ENCODE measurements at regions not wholly inside any gene's neighbourhood (a gene's known extent, or its start where the extent isn't known, plus 50 kb on each side); places are given as distances from the start of the nearest gene placed in this dataset.

DNA sequence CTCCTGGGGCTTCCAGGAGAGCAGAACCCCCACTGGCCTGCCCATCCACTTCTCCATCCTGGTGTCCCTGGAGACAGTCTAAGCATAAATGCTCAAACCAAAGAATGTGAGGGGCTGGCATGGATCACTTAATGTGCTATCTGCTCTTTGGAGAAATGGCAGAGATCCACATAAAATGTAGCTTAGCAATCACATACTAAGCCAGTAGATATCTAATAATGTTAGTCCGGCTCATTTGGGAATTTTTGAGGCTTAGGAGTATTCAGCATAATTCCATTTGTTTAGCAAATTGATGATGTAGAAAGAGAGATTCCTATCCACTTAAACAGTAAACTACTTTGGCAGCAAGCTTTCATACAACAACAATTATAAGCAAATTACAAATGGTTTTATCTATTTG lies 90.7 kb downstream of the TENT5C start:
- no peak overlapping the region for H3K27ac ChIP-seq (ENCODE audit: insufficient read depth, low read length, poor library complexity, severe bottlenecking)
- Mint-ChIP-seq H3K4me1 (peaks cover 0 to 11% (median 2%) of the 10 kb centered on the region in 4 donors), H3K9me3 (peaks cover 0 to 2% (median 0%) of the 10 kb centered on the region in 7 donors), H3K4me3 (no peak overlapping the region), H3K27me3 (peaks cover 16% of the 10 kb centered on the region), H3K27ac (no peak overlapping the region), H3K36me3 (no peaks in the 10 kb centered on the region)
- no peaks in the 10 kb centered on the region for H3K36me3 ChIP-seq (ENCODE audit: control insufficient read depth, insufficient read depth, low read length)
- no peak for DNase-seq
- peaks cover 5% of the 10 kb centered on the region for H3K4me1 ChIP-seq (ENCODE audit: control insufficient read depth, insufficient read depth, low read length, poor library complexity, severe bottlenecking)
- ATAC-seq (ENCODE audit: low read depth in 2 of 2): no peak
- H3K27me3 ChIP-seq (ENCODE audit: control insufficient read depth, insufficient read depth, low read length): no peaks in the 10 kb centered on the region
- no peaks in the 10 kb centered on the region for H3K9me3 ChIP-seq (ENCODE audit: control insufficient read depth in 2 of 2, low read length in 2 of 2)
- no peak overlapping the region for H3K4me3 ChIP-seq (ENCODE audit: low read depth, low read length)

DNA sequence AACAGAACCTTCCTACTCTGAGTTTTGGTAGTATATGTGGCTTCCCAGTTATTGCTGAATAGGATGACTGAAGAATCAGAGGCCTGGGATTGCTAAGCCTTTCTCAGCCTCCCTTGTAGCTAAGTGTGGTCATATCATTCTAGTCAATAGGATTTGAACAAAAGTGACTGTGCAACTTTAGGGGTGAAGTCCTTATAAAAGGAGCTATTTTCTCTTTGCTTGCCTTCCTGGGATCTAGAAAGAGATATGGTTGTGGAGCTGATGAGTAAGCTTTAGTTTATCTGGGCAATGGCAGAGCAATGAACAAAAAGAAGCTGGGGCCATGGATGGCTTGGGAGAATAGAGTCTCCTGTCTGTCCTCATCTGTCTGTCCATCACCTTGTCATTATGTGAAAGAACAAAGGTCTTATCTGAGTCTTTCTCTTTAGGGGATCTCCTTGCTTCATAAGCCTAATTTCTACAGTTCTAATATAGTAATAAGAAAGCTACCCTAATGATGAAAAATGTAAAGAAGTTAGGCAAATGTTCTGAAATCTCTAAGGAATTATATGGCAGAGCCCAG lies 91.5 kb downstream of the TENT5C start:
- H3K9me3 ChIP-seq (ENCODE audit: control insufficient read depth in 2 of 2, low read length in 2 of 2): no peaks in the 10 kb centered on the region
- no peak overlapping the region for H3K27ac ChIP-seq (ENCODE audit: insufficient read depth, low read length, poor library complexity, severe bottlenecking)
- peaks cover 0 to 2% (median 0%) of the 10 kb centered on the region in 7 donors for H3K9me3 Mint-ChIP-seq
- DNase-seq (no peak), ATAC-seq (ENCODE audit: low read depth in 2 of 2) (no peak)
- H3K27me3 Mint-ChIP-seq: peaks cover 16% of the 10 kb centered on the region
- H3K4me3 ChIP-seq (ENCODE audit: low read depth, low read length): no peak overlapping the region
- H3K4me1 Mint-ChIP-seq: peaks cover 0 to 11% (median 2%) of the 10 kb centered on the region in 4 donors
- peaks cover 5% of the 10 kb centered on the region for H3K4me1 ChIP-seq (ENCODE audit: control insufficient read depth, insufficient read depth, low read length, poor library complexity, severe bottlenecking)
- H3K27me3 ChIP-seq (ENCODE audit: control insufficient read depth, insufficient read depth, low read length): no peaks in the 10 kb centered on the region
- H3K36me3 Mint-ChIP-seq: no peaks in the 10 kb centered on the region
- no peak overlapping the region for H3K27ac Mint-ChIP-seq
- no peak overlapping the region for H3K4me3 Mint-ChIP-seq
- no peaks in the 10 kb centered on the region for H3K36me3 ChIP-seq (ENCODE audit: control insufficient read depth, insufficient read depth, low read length)

DNA sequence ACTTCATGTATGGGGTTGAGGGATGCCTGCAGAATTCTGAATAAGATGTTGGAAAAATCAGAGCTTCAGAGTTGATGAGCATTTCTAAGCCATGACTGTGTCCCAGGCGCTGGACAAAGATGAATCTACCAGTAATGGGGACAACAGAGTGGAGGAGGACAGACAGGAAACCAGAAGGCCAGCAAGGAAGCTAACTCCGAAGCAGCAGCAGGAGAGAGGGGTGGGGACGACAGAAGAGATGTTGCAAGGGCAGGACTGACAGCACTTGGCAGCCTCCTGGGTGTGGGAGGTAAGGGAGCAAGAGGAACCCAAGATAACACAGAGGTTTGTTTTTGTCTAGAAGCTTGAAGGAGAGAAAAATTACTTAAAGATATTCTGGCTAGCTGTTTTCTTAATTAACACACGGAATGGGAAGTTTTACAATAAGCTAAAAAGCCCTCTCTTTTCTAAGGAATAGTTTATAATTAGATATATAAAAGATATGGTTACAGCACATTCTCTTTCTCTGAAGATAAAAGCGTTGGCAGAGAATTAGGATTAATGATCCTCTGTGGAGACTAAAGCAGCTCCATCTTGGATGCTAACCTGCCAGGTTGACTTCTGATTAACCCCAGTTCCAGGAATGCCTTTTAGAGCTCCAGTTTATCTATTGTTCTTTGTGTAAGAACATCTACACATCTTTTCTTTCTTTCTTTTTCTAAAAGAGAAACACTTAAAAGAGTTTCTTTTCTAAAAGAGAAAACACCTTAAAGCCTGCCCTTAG lies 92.7 kb downstream of the TENT5C start:
- Histone ChIP-seq H3K27me3 (ENCODE audit: control insufficient read depth, insufficient read depth, low read length) (no peaks in the 10 kb centered on the region), H3K4me3 (ENCODE audit: low read depth, low read length) (no peak overlapping the region), H3K4me1 (ENCODE audit: control insufficient read depth, insufficient read depth, low read length, poor library complexity, severe bottlenecking) (peaks cover 5% of the 10 kb centered on the region), H3K9me3 (ENCODE audit: control insufficient read depth in 2 of 2, low read length in 2 of 2) (no peaks in the 10 kb centered on the region), H3K27ac (ENCODE audit: insufficient read depth, low read length, poor library complexity, severe bottlenecking) (no peak overlapping the region), H3K36me3 (ENCODE audit: control insufficient read depth, insufficient read depth, low read length) (no peaks in the 10 kb centered on the region)
- H3K9me3 Mint-ChIP-seq: peaks cover 0 to 2% (median 0%) of the 10 kb centered on the region in 7 donors
- DNase-seq (no peak), ATAC-seq (ENCODE audit: low read depth in 2 of 2) (no peak)
- no peaks in the 10 kb centered on the region for H3K36me3 Mint-ChIP-seq
- H3K4me1 Mint-ChIP-seq: peaks cover 0 to 5% (median 2%) of the 10 kb centered on the region in 4 donors
- H3K4me3 Mint-ChIP-seq: no peak overlapping the region
- peaks cover 15% of the 10 kb centered on the region for H3K27me3 Mint-ChIP-seq
- no peak overlapping the region for H3K27ac Mint-ChIP-seq

DNA sequence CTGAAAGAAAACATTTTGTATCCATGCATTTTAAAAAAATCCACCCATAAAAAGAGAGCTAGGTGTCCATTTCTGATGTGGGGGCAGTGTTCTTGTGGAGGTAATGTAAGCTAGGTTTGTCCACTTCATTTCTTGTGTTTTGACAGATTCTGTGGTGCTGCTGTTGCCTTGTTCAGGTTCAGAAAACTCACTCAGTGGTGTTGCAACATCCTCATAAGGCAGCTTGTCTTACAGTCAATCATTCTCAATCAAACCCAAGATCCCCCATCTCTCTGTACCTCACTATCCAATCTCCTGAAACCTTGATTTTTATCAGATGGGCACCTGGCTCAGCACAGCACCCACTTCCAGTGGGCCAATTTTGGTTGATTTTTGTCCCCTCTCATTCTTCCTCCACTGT lies 94.1 kb downstream of the TENT5C start:
- peaks cover 11% of the 10 kb centered on the region for H3K27me3 Mint-ChIP-seq
- Histone ChIP-seq H3K4me1 (ENCODE audit: control insufficient read depth, insufficient read depth, low read length, poor library complexity, severe bottlenecking) (no peaks in the 10 kb centered on the region), H3K9me3 (ENCODE audit: control insufficient read depth in 2 of 2, low read length in 2 of 2) (no peaks in the 10 kb centered on the region), H3K27me3 (ENCODE audit: control insufficient read depth, insufficient read depth, low read length) (no peaks in the 10 kb centered on the region), H3K27ac (ENCODE audit: insufficient read depth, low read length, poor library complexity, severe bottlenecking) (no peak overlapping the region), H3K36me3 (ENCODE audit: control insufficient read depth, insufficient read depth, low read length) (no peaks in the 10 kb centered on the region), H3K4me3 (ENCODE audit: low read depth, low read length) (no peak overlapping the region)
- no peak for DNase-seq
- peaks cover 0 to 2% (median 0%) of the 10 kb centered on the region in 7 donors for H3K9me3 Mint-ChIP-seq
- no peaks in the 10 kb centered on the region for H3K36me3 Mint-ChIP-seq
- peaks cover 0 to 5% (median 2%) of the 10 kb centered on the region in 4 donors for H3K4me1 Mint-ChIP-seq
- no peak overlapping the region for H3K4me3 Mint-ChIP-seq
- no peak for ATAC-seq (ENCODE audit: low read depth in 2 of 2)
- no peak overlapping the region for H3K27ac Mint-ChIP-seq

DNA sequence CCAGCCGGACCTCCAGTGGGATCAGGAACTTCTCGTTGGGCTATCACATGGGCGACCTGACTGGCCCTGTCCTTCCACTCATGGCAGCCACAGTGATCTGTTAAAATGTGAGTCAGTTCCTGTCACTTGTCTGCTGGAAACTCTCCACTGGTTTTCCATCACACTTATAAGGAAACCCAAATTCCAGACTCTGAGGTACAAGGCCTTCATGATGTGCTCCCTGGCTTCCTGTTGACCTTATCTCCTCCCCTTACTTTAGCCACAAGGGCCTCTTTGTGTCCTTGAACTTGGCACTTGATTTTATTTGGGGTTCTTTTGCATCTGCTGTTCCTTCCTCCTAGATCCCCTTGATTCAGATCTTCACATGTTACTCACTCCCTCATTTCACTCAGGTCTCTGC lies 96.8 kb downstream of the TENT5C start:
- H3K4me3 Mint-ChIP-seq: no peak overlapping the region
- Histone ChIP-seq H3K36me3 (ENCODE audit: control insufficient read depth, insufficient read depth, low read length) (no peaks in the 10 kb centered on the region), H3K4me1 (ENCODE audit: control insufficient read depth, insufficient read depth, low read length, poor library complexity, severe bottlenecking) (no peaks in the 10 kb centered on the region), H3K4me3 (ENCODE audit: low read depth, low read length) (no peak overlapping the region), H3K9me3 (ENCODE audit: control insufficient read depth in 2 of 2, low read length in 2 of 2) (no peaks in the 10 kb centered on the region), H3K27me3 (ENCODE audit: control insufficient read depth, insufficient read depth, low read length) (no peaks in the 10 kb centered on the region), H3K27ac (ENCODE audit: insufficient read depth, low read length, poor library complexity, severe bottlenecking) (no peak overlapping the region)
- peaks cover 3% of the 10 kb centered on the region for H3K27me3 Mint-ChIP-seq
- peaks cover 0 to 4% (median 0%) of the 10 kb centered on the region in 7 donors for H3K9me3 Mint-ChIP-seq
- ATAC-seq (ENCODE audit: low read depth in 2 of 2) (no peak), DNase-seq (no peak)
- peaks cover 0 to 5% (median 1%) of the 10 kb centered on the region in 4 donors for H3K4me1 Mint-ChIP-seq
- no peaks in the 10 kb centered on the region for H3K36me3 Mint-ChIP-seq
- no peak overlapping the region for H3K27ac Mint-ChIP-seq

DNA sequence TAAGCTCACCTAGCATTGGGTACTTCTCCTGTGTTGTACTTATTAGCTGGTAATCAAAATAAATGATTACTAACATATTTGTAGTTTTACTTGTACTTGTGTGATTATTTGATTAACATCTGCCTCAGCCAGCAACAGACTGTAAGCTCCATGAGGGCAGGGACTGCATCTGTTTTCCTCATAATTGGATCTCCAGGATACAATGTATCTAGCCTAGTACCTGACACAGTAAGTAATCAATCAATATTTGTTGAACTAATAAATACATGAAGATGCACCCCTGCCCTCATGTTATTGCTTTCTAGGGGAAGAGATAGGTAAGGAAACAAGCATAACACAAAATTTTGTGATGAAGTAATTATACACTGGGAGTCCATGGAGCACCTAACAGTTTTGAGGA lies 101.5 kb downstream of the TENT5C start:
- H3K27me3 ChIP-seq (ENCODE audit: control insufficient read depth, insufficient read depth, low read length): no peaks in the 10 kb centered on the region
- no peak overlapping the region for H3K4me3 ChIP-seq (ENCODE audit: low read depth, low read length)
- ATAC-seq (ENCODE audit: low read depth in 2 of 2): no peak
- Mint-ChIP-seq H3K27ac (no peak overlapping the region), H3K4me1 (no peaks in the 10 kb centered on the region), H3K27me3 (peaks cover 13% of the 10 kb centered on the region), H3K9me3 (peaks cover 0 to 4% (median 0%) of the 10 kb centered on the region in 7 donors), H3K4me3 (no peak overlapping the region), H3K36me3 (no peaks in the 10 kb centered on the region)
- no peaks in the 10 kb centered on the region for H3K4me1 ChIP-seq (ENCODE audit: control insufficient read depth, insufficient read depth, low read length, poor library complexity, severe bottlenecking)
- H3K36me3 ChIP-seq (ENCODE audit: control insufficient read depth, insufficient read depth, low read length): no peaks in the 10 kb centered on the region
- H3K9me3 ChIP-seq (ENCODE audit: control insufficient read depth in 2 of 2, low read length in 2 of 2): no peaks in the 10 kb centered on the region
- DNase-seq: no peak
- H3K27ac ChIP-seq (ENCODE audit: insufficient read depth, low read length, poor library complexity, severe bottlenecking): no peak overlapping the region

DNA sequence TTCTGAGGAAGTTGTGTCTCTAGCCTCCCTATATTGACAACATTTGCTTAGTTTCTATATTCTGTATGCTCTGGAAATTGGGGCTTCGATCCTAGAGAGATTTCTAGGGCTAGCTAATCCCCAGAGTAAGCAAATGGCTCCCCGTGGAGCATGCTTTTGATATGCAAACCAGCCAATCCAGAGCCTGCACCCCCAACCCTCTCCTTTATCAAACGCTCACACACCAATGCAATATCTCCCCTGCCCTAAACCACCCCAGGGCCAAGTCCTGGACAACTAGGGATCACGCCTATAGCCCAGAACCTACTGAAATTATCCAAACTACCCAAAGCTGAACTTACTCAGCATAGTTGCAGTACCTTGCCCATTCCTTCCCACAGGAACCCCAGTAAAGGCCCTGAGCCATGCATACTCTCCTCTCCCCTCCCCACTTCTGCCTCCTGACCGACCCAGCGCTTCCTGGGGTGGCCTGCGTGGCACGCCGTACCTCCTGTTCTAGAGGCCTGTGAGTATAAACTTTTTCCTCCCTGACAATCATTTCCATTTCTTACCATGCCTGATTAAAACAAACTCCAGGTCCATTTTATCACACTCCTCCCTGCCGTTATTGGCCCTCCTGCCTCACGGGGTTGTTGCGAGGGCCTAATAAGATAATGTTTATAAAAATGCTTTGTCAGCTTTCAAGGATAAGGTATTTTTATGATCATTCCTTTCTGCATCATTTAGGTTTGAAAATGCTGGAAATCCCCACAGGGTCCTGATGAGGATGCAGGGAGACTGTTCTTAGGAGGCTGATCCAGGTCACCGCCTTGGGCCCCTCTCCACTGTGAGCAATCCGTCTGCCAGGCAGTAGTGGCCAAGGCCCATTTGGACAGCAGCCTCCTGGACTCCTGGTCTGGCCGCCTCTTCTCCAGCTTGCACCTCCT lies 102.7 kb downstream of the TENT5C start:
- Mint-ChIP-seq H3K4me3 (no peak overlapping the region), H3K27me3 (peaks cover 18% of the 10 kb centered on the region), H3K9me3 (peaks cover 0 to 4% (median 0%) of the 10 kb centered on the region in 7 donors), H3K27ac (no peak overlapping the region), H3K36me3 (no peaks in the 10 kb centered on the region), H3K4me1 (no peaks in the 10 kb centered on the region)
- ATAC-seq (ENCODE audit: low read depth in 2 of 2): no peak
- no peaks in the 10 kb centered on the region for H3K4me1 ChIP-seq (ENCODE audit: control insufficient read depth, insufficient read depth, low read length, poor library complexity, severe bottlenecking)
- no peak for DNase-seq
- H3K27ac ChIP-seq (ENCODE audit: insufficient read depth, low read length, poor library complexity, severe bottlenecking): no peak overlapping the region
- H3K36me3 ChIP-seq (ENCODE audit: control insufficient read depth, insufficient read depth, low read length): no peaks in the 10 kb centered on the region
- no peaks in the 10 kb centered on the region for H3K27me3 ChIP-seq (ENCODE audit: control insufficient read depth, insufficient read depth, low read length)
- H3K9me3 ChIP-seq (ENCODE audit: control insufficient read depth in 2 of 2, low read length in 2 of 2): no peaks in the 10 kb centered on the region
- no peak overlapping the region for H3K4me3 ChIP-seq (ENCODE audit: low read depth, low read length)
